HCT116 (cell line): ENCODE measurements at regions not wholly inside any gene's neighbourhood (a gene's known extent, or its start where the extent isn't known, plus 50 kb on each side); places are given as distances from the start of the nearest gene placed in this dataset.

Experiments used
- ATAC-seq: fragments of 200-7000 bp; cut with Tn5 transposase; 2 replicates; pipeline ENCODE4 v1.9.1; 2020; ENCODE audit warnings: mild to moderate bottlenecking, moderate library complexity
- BruUV-seq: library from RNA; stranded (reverse); fragments of 400-500 nt; replicated peaks from 2 replicates; lab custom pipeline; 2021; lab: Mats Ljungman, UMichigan
- CTCF ChIA-PET: fragments of 300-600 bp; sonication (Branson Sonifier 250); formaldehyde crosslinking; loops from one replicate; lab custom pipeline; 2021; ENCODE audit warnings: antibody characterized with exemption; lab: Charles Lee
- POLR2A ChIA-PET: fragments of 300-600, 350-600 bp; sonication (Branson Sonifier 250); formaldehyde crosslinking; loops from one replicate; lab custom pipeline; 2021; ENCODE audit warnings: antibody characterized with exemption; lab: Charles Lee
- RAD21 ChIA-PET, 2 experiments: fragments of 300-600 bp; sonication (Branson Sonifier 250); formaldehyde crosslinking; loops; one replicate each; lab custom pipeline; 2023; ENCODE audit warnings: low total read pairs in 2 of 2; ENCODE audit not compliant: uncharacterized antibody in 2 of 2, unreplicated experiment in 2 of 2, low non-redundant PET in 1 of 2; lab: Charles Lee
- DNase-seq: peaks from one replicate; pipeline ENCODE4 v3.0.0-alpha.2; 2010; ENCODE audit warnings: low read depth, low spot score
- H2AFZ ChIP-seq: fragments of 200-600 bp; shearing (Covaris generic), sonication (generic); 2 replicates; pipeline ENCODE4 v1.6.1; 2017; ENCODE audit warnings: low read depth, mixed run types, mixed read lengths, antibody characterized with exemption, low read length; ENCODE audit not compliant: poor library complexity, severe bottlenecking
- H3K27ac ChIP-seq: 2 replicates; pipeline ENCODE4 v1.5.1; 2012; ENCODE audit warnings: low read depth, low read length
- H3K27me3 ChIP-seq: fragments of 200-600 bp; sonication (generic); 2 replicates; pipeline ENCODE4 v1.6.1; 2016; ENCODE audit warnings: mixed run types, low read length, mixed read lengths; ENCODE audit not compliant: insufficient read depth
- H3K36me3 ChIP-seq, 2 experiments: fragments of 200-500 bp in 1 of 2; fragments of 200-600 bp in 1 of 2; sonication (Bioruptor generic) in 1 of 2; sonication (generic) in 1 of 2; 2 replicates each; pipeline versions ENCODE4 v1.5.1 to v1.6.1; 2014 to 2016; ENCODE audit warnings: low read length in 2 of 2, inconsistent platforms in 1 of 2, mixed read lengths in 1 of 2, mixed run types in 1 of 2; ENCODE audit not compliant: insufficient read depth in 2 of 2, control insufficient read depth in 1 of 2
- H3K4me1 ChIP-seq, 2 experiments: fragments of 200-600 bp in 1 of 2; sonication (generic) in 1 of 2; 2 replicates each; pipeline versions ENCODE4 v1.5.1 to v1.6.1; 2012 to 2017; ENCODE audit warnings: low read length in 2 of 2, inconsistent platforms in 1 of 2, mild to moderate bottlenecking in 1 of 2, mixed read lengths in 1 of 2, mixed run types in 1 of 2, moderate library complexity in 1 of 2; ENCODE audit not compliant: insufficient read depth in 2 of 2, control insufficient read depth in 1 of 2
- H3K4me2 ChIP-seq: fragments of 200-600 bp; sonication (generic); 2 replicates; pipeline ENCODE4 v1.6.1; 2017; ENCODE audit warnings: mixed run types, low read length, mixed read lengths
- H3K4me3 ChIP-seq, 2 experiments: fragments of 200-600 bp in 1 of 2; sonication (generic) in 1 of 2; replicated peaks in 1 of 2; 2 replicates each; pipeline ENCODE4 v1.5.1; 2011 to 2016; ENCODE audit warnings: low read length in 2 of 2, control low read depth in 1 of 2, low read depth in 1 of 2, mild to moderate bottlenecking in 1 of 2, mixed read lengths in 1 of 2, mixed run types in 1 of 2
- H3K79me2 ChIP-seq: fragments of 200-600 bp; sonication (generic); 2 replicates; pipeline ENCODE4 v1.6.1; 2017; ENCODE audit warnings: mild to moderate bottlenecking, mixed run types, low read length, moderate library complexity, mixed read lengths; ENCODE audit not compliant: insufficient read depth
- H3K9ac ChIP-seq: fragments of 200-600 bp; sonication (generic); 2 replicates; pipeline ENCODE4 v1.6.1; 2016; ENCODE audit warnings: low read length, mixed read lengths
- H3K9me2 ChIP-seq: fragments of 200-600 bp; sonication (generic), shearing (Covaris generic); 2 replicates; pipeline ENCODE4 v1.6.1; 2017; ENCODE audit warnings: mixed run types, mild to moderate bottlenecking, moderate library complexity; ENCODE audit not compliant: insufficient read depth
- H3K9me3 ChIP-seq, 2 experiments: fragments of 200-500 bp in 1 of 2; fragments of 200-600 bp in 1 of 2; sonication (Bioruptor generic) in 1 of 2; sonication (generic) in 1 of 2; 2 replicates each; pipeline ENCODE4 v1.6.1; 2014 to 2017; ENCODE audit warnings: low read length in 2 of 2, mixed read lengths in 2 of 2, inconsistent platforms in 1 of 2, low read depth in 1 of 2, mild to moderate bottlenecking in 1 of 2, mixed run types in 1 of 2, moderate library complexity in 1 of 2; ENCODE audit not compliant: control insufficient read depth in 1 of 2, insufficient read depth in 1 of 2
- H4K20me1 ChIP-seq: fragments of 200-600 bp; sonication (generic), shearing (Covaris generic); 2 replicates; pipeline ENCODE4 v1.6.1; 2017; ENCODE audit warnings: mixed run types, mild to moderate bottlenecking, moderate library complexity; ENCODE audit not compliant: insufficient read depth
- CBX3 ChIP-seq: IDR thresholded peaks from 2 replicates; pipeline ENCODE4 v1.6.1; 2012; ENCODE audit warnings: low read depth
- EZH2 ChIP-seq: fragments of 200-600 bp; sonication (generic); IDR thresholded peaks from 2 replicates; pipeline ENCODE4 v1.6.1; 2017; ENCODE audit warnings: antibody characterized with exemption, mixed run types
- FOSL1 ChIP-seq: IDR thresholded peaks from 2 replicates; pipeline ENCODE4 v1.6.1; 2012; ENCODE audit warnings: low read depth
- JUND ChIP-seq: IDR thresholded peaks from 2 replicates; pipeline ENCODE4 v1.6.1; 2012
- RAD21 ChIP-seq: IDR thresholded peaks from 2 replicates; pipeline ENCODE4 v1.6.1; 2012; ENCODE audit warnings: low read depth, mild to moderate bottlenecking
- REST ChIP-seq: IDR thresholded peaks from 2 replicates; pipeline ENCODE4 v1.6.1; 2012; ENCODE audit warnings: low read depth
- SIN3A ChIP-seq: IDR thresholded peaks from 2 replicates; pipeline ENCODE4 v1.6.1; 2012; ENCODE audit warnings: low read depth
- intact Hi-C: fragments of 100-400 bp; cut with micrococcal nuclease; formaldehyde crosslinking; loops from 2 replicates; pipeline ENCODE4 v1.10.0; 2022

- POLR2A ChIA-PET, result no interaction called here
- Histone ChIP-seq H3K9ac (no peak overlapping the region), H3K27ac (no peak overlapping the region), H2AFZ (no peak overlapping the region), H3K36me3 (no peaks in the 10 kb centered on the region), H3K4me1 (no peaks in the 10 kb centered on the region), H3K4me2 (no peak overlapping the region), H4K20me1 (no peaks in the 10 kb centered on the region), H3K4me3 (no peak overlapping the region), H3K79me2 (no peaks in the 10 kb centered on the region; the same call in 1 of the 2 replicates), H3K9me2 (no peaks in the 10 kb centered on the region), H3K27me3 (no peaks in the 10 kb centered on the region), H3K9me3 (peaks cover 0 to 5% of the 10 kb centered on the region in 2 experiments; a peak in 2 of 4 replicates)
- CTCF ChIA-PET, result no interaction called here
- DNase-seq (no peak), ATAC-seq (no peak)
- BruUV-seq, result no TSS peak
- TF ChIP-seq REST (no peak), EZH2 (no peak), SIN3A (no peak), JUND (no peak), RAD21 (no peak), FOSL1 (no peak), CBX3 (no peak)
- intact Hi-C loops, result no loop called here
- RAD21 ChIA-PET, result no interaction called here
Observed at GRCh38 chr13:59208405-59209195, 955.1 kb downstream of the DIAPH3 start.
